8988T (cell line): ENCODE measurements at regions not wholly inside any gene's neighbourhood (a gene's known extent, or its start where the extent isn't known, plus 50 kb on each side); places are given as distances from the start of the nearest gene placed in this dataset.
A peak's percentile ranks its signal among the peaks of the same experiment; 100 is the strongest.
"Not testable (repeated sequence)": the region's sequence is repeated elsewhere in the genome, so short reads cannot be mapped to it uniquely, and the experiment has no call there.

Experiments used
- DNase-seq: peaks from one replicate; pipeline ENCODE4 v3.0.0; 2011

- no peak for DNase-seq
Measured at GRCh38 chr2:113838744-113839444, 51.0 kb upstream of the ACTR3 start.

- no peak for DNase-seq
Measured at GRCh38 chr2:113838277-113838676, 51.6 kb upstream of the ACTR3 start.

GRCh38 chr2:113834051-113834730 is 55.7 kb upstream of the ACTR3 start:
- no peak for DNase-seq

GRCh38 chr2:113832795-113833290 is 57.0 kb upstream of the ACTR3 start:
- DNase-seq = no peak

- DNase-seq = no peak
Measured at GRCh38 chr2:113831161-113831560, 58.7 kb upstream of the ACTR3 start.

GRCh38 chr2:113829761-113830160 is 60.1 kb upstream of the ACTR3 start:
- DNase-seq = no peak

- DNase-seq = no peak
Measured at GRCh38 chr2:113829270-113829669, 60.6 kb upstream of the ACTR3 start.

GRCh38 chr2:113828049-113828742 is 61.7 kb upstream of the ACTR3 start:
- DNase-seq = no peak

GRCh38 chr2:113827426-113827825 is 62.5 kb upstream of the ACTR3 start:
- no peak for DNase-seq

GRCh38 chr2:113826346-113827285 is 63.3 kb upstream of the ACTR3 start:
- DNase-seq = no peak

- no peak for DNase-seq
Measured at GRCh38 chr2:113823716-113824595, 65.9 kb upstream of the ACTR3 start.

GRCh38 chr2:113822087-113822815 is 65.8 kb upstream of the SLC35F5 start:
- DNase-seq = no peak

- DNase-seq = peak; percentile 33
Measured at GRCh38 chr2:113818382-113818951, 62.0 kb upstream of the SLC35F5 start.

- DNase-seq = not testable (repeated sequence)
Measured at GRCh38 chr2:113813396-113813795, 57.0 kb upstream of the SLC35F5 start.

GRCh38 chr2:113812204-113812603 is 55.8 kb upstream of the SLC35F5 start:
- no peak for DNase-seq

GRCh38 chr2:113809076-113809736 is 52.8 kb upstream of the SLC35F5 start:
- DNase-seq = no peak

- DNase-seq = no peak
Measured at GRCh38 chr2:113807721-113808120, 51.3 kb upstream of the SLC35F5 start.

- DNase-seq = no peak
Measured at GRCh38 chr2:113806217-113806913, 49.9 kb upstream of the SLC35F5 start.
